ENCODE measurements at regions not wholly inside any gene's neighbourhood (a gene's known extent, or its start where the extent isn't known, plus 50 kb on each side); places are given as distances from the start of the nearest gene placed in this dataset.

GRCh38 chr12:58795825-58796224, 124.5 kb downstream of the LRIG3 start (continued):
- TF ChIP-seq JUND (IDR thresholded peaks at IDR 0.05) = no peak
- TF ChIP-seq FOSL1 (IDR thresholded peaks at IDR 0.05; ENCODE audit: low read depth) = no peak
- no peak for TF ChIP-seq ATF3 (IDR thresholded peaks at IDR 0.05)
- no peak for TF ChIP-seq EGR1 (IDR thresholded peaks at IDR 0.05; ENCODE audit: low read depth)

GRCh38 chr12:58801986-58802385, 118.3 kb downstream of the LRIG3 start:
- intact Hi-C loops (cut with micrococcal nuclease) = no loop called here
- ChIA-PET RAD21 (ENCODE audit: low non-redundant PET in 1 of 2, low total read pairs in 2 of 2, uncharacterized antibody in 2 of 2, unreplicated experiment in 2 of 2) (no interaction called here), CTCF (no interaction called here), POLR2A (no interaction called here)
- Histone ChIP-seq H3K27ac (ENCODE audit: low read depth, low read length) (no peak overlapping the region), H3K4me2 (ENCODE audit: low read length) (no peak overlapping the region), H3K79me2 (ENCODE audit: insufficient read depth, low read length) (no peaks in the 10 kb centered on the region), H3K9me2 (ENCODE audit: insufficient read depth) (no peaks in the 10 kb centered on the region), H3K9ac (ENCODE audit: low read length) (no peak overlapping the region), H3K4me1 (ENCODE audit: control insufficient read depth in 1 of 2, insufficient read depth in 2 of 2, low read length in 2 of 2) (no peaks in the 10 kb centered on the region), H3K9me3 (ENCODE audit: control insufficient read depth in 1 of 2, insufficient read depth in 1 of 2, low read depth in 1 of 2, low read length in 2 of 2) (no peaks in the 10 kb centered on the region), H3K27me3 (ENCODE audit: insufficient read depth, low read length) (no peaks in the 10 kb centered on the region), H2AFZ (ENCODE audit: low read depth, low read length, poor library complexity, severe bottlenecking) (no peak overlapping the region), H4K20me1 (ENCODE audit: insufficient read depth) (no peaks in the 10 kb centered on the region), H3K4me3 (replicated peaks in 1 of 2; ENCODE audit: low read depth in 1 of 2, low read length in 2 of 2) (no peak overlapping the region), H3K36me3 (ENCODE audit: control insufficient read depth in 1 of 2, insufficient read depth in 2 of 2, low read length in 2 of 2) (no peaks in the 10 kb centered on the region)
- no TSS peak for BruUV-seq (replicated peaks)
- TF ChIP-seq POLR2A (IDR thresholded peaks at IDR 0.05; ENCODE audit: borderline replicate concordance, extremely low read depth, insufficient read depth, insufficient read length) (no peak), YY1 (IDR thresholded peaks at IDR 0.05; ENCODE audit: extremely low read depth, insufficient replicate concordance, low read depth, low read length) (no peak), EGR1 (IDR thresholded peaks at IDR 0.05; ENCODE audit: low read depth) (no peak), TCF7L2 (IDR thresholded peaks at IDR 0.05; ENCODE audit: borderline replicate concordance, extremely low read depth, insufficient read depth, insufficient read length) (no peak), REST (IDR thresholded peaks at IDR 0.05; ENCODE audit: low read depth) (no peak)
- DNase-seq (ENCODE audit: low read depth, low spot score) (no peak), ATAC-seq (no peak)
